ENCODE measurements at regions not wholly inside any gene's neighbourhood (a gene's known extent, or its start where the extent isn't known, plus 50 kb on each side); places are given as distances from the start of the nearest gene placed in this dataset.
"Not testable (repeated sequence)": the region's sequence is repeated elsewhere in the genome, so short reads cannot be mapped to it uniquely, and the experiment has no call there.

- DNase-seq (ENCODE audit: low spot score) = no peak
Measured at GRCh38 chr14:59116984-59117415, 71.5 kb upstream of the DAAM1 start.

- no peak for DNase-seq (ENCODE audit: low spot score)
Measured at GRCh38 chr14:59117754-59118528, 70.5 kb upstream of the DAAM1 start.

GRCh38 chr14:59120921-59121320, 67.5 kb upstream of the DAAM1 start:
- DNase-seq (ENCODE audit: low spot score) = no peak

- peak; percentile 8 for DNase-seq (ENCODE audit: low spot score)
Measured at GRCh38 chr14:59123531-59123930, 64.9 kb upstream of the DAAM1 start.

DNA sequence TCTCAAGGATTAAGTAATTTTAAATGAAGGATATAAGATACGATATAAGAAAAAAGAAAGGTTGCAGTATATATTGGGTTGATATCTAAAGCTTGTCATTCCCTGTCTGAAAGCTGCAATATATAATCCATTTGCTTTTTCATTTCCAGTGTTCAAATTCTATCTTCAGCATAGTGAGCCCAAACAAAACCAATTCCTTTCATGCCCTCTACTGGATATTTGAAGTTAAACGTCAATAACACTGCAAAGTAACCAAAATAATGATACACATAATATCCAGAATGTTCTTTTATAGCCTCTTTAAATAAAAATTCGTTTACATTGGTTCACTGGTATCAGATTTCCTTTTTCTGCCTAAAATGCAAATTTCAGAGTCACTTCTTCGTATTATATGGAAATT, 64.5 kb upstream of the DAAM1 start:
- DNase-seq (ENCODE audit: low spot score) = peak; percentile 34

DNA sequence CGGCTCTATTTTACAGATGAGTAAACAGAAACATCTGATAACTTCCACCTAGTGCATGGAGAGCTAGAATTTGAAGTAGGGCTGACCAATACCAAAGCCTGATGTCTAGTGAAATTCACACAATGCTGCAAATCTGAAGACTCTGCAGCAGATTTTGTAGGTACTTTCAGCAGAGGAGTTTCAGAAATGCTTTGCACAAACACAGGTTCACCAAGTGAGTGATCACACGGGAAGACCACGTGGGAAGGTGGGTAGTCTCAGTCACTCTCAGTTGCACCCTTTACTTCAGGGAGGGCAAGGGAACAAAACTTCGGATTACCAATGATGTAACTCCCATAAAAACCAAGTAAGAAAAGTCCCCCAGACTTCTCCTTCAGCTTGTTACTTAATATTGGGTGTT, 63.3 kb upstream of the DAAM1 start:
- no peak for DNase-seq (ENCODE audit: low spot score)

DNA sequence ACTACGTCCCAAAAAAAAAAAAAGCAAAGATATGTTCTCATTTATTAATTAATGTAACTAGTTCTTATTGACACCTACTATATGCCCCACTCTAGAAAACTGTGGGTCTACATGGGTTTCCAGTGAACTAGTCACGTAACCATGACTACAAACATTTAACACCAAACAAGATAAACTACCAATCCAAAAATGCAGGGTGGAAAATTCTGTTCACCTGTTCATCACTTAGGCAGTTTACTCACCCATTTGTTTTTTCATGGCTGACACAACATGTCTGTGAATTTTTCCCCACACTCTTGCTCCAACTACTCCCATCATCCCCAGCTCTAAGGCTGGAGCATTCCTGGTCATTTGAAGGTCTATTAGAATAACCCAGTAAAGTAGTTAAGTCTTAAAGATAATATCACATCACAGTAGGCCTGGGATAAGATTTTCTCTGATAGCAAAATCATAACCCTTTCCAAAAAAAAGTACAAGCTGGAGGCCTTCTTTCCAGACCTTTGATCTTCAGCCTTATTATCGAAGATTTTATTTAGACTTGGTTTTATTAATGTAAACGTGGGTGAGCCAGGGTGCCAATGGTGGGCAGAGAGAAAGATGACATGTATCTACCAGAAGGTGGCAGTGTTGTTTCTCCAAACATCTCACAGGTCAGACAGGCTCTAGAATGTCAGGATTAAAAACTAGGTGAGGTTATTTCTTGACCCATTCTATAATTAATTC, 61.6 kb upstream of the DAAM1 start:
- DNase-seq (ENCODE audit: low spot score) = peak; percentile 56

GRCh38 chr14:59127437-59127732, 61.1 kb upstream of the DAAM1 start:
- DNase-seq (ENCODE audit: low spot score) = no peak

- no peak for DNase-seq (ENCODE audit: low spot score)
Measured at GRCh38 chr14:59130462-59130861, 58.0 kb upstream of the DAAM1 start.

DNA sequence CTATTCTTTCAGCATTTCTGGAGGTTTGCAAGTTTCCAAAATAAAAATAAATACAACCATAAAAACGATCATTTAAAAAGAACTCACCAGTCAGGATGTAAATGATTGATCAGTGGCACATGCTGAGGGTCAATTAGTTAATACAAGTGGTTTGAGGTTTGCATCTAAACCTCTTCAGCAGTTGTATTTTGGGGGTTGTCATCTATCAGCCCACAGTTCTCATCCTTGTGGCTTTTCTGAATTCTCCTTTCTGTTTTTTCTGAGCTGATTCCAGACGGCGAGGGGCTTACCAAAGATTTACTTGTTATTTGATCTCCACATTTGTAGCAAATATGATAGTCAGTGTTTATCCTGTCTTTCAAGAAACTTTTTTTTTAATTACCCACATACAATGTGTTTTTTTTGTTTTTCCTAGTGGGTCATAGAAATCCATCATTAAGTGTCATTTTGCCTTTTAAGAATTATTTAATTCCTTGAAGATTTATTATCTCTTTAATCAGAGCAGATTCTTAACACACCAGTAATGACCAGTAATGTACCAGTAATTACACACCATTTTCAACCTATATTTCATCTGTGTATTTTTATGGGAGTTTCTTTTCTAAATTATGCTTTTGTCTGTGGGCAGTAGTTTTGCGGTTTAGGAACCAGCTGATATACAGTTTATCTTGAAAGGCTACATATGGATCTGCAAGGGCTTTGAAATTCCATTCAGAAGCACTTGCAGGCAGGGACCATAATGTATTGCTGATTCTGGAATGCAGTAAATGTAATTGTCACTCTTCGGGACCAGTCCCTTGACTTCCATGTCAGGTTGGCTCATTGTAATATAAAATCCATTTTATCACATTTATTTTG, 56.3 kb upstream of the DAAM1 start:
- DNase-seq (ENCODE audit: low spot score) = no peak

- DNase-seq (ENCODE audit: low spot score) = no peak
Measured at GRCh38 chr14:59132796-59133494, 55.5 kb upstream of the DAAM1 start.

- no peak for DNase-seq (ENCODE audit: low spot score)
Measured at GRCh38 chr14:59133709-59134108, 54.8 kb upstream of the DAAM1 start.

GRCh38 chr14:59134307-59134706, 54.2 kb upstream of the DAAM1 start:
- no peak for DNase-seq (ENCODE audit: low spot score)

GRCh38 chr14:59137256-59137655, 51.2 kb upstream of the DAAM1 start:
- DNase-seq (ENCODE audit: low spot score) = no peak

GRCh38 chr14:59138576-59138975, 49.9 kb upstream of the DAAM1 start:
- DNase-seq (ENCODE audit: low spot score) = not testable (repeated sequence)
